ENCODE measurements at regions not wholly inside any gene's neighbourhood (a gene's known extent, or its start where the extent isn't known, plus 50 kb on each side); places are given as distances from the start of the nearest gene placed in this dataset.
"Not testable (repeated sequence)": the region's sequence is repeated elsewhere in the genome, so short reads cannot be mapped to it uniquely, and the experiment has no call there.

DNA sequence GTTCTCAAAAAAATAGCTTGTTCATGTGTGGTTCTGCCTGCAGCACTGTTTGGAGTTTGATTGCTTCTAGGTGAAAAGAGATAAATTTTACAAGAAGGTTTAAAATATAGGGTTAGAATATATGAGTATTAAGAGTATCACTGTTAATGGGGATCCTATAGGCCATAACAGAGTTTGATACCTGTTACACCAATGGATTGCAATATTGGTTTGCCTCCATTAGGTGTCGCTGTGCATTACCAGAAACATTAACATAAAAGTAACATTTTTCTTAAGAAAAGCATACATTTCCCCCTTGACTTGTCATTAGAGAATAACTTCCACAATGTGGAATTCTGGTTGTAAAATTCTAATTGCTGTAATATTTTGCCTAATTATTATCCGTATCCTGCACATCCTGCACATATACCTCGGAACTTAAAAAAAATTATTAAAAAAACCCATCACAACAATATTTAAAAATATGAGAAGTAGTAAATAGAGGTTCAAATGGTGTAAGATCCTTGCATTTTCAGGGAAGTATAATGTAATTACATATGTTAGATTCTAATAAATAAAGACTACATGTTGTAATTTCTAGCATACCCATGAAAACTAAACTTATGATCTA lies 63.0 kb downstream of the CYP4A11 start:
- intact Hi-C loops (cut with micrococcal nuclease): loop anchor here (2.0 kb wide), 1 partner anchor 113 kb away; no protein-coding TSS in a partner anchor

DNA sequence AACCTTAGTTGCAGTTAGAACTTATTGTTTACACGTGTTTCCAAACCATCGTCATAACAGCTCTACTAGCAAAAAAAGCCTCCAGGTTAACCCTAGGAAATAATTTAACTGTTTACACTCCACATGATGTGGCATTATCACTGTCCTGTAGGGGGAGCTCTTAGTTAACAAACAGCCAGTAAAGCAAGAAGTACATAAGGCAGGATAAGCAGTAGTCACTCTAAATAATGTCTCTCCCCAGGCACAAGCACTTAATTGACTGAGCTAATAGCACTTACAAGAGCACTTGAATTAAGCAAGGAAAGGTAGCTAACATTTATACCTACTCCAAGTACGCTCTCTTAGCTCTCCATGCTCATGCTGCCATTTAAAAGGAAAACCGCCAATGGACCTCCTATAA lies 65.2 kb downstream of the CYP4A11 start:
- intact Hi-C loops (cut with micrococcal nuclease): not testable (repeated sequence)

Measured in T-helper 1 cell treated with Interleukin-12 subunit alpha and Interleukin-12 subunit beta and Interleukin-4 antibody, amounts not matched to agents 30 ng/mL and 1 ng/mL, for 36 hours (primary cell).